HUES6 (cell line): ENCODE measurements at regions not wholly inside any gene's neighbourhood (a gene's known extent, or its start where the extent isn't known, plus 50 kb on each side); places are given as distances from the start of the nearest gene placed in this dataset.
"Not testable (repeated sequence)": the region's sequence is repeated elsewhere in the genome, so short reads cannot be mapped to it uniquely, and the experiment has no call there.

Experiments used
- H3K27ac ChIP-seq: 2 replicates; pipeline ENCODE4 v1.7.0; 2013; ENCODE audit warnings: low read depth, mild to moderate bottlenecking, low read length, inconsistent platforms
- H3K27me3 ChIP-seq: 2 replicates; pipeline ENCODE4 v1.6.1; 2013; ENCODE audit warnings: low read length; ENCODE audit not compliant: control insufficient read depth, insufficient read depth
- H3K36me3 ChIP-seq: 2 replicates; pipeline ENCODE4 v1.6.1; 2013; ENCODE audit warnings: low read length; ENCODE audit not compliant: control insufficient read depth, insufficient read depth
- H3K4me1 ChIP-seq: 2 replicates; pipeline ENCODE4 v1.6.1; 2013; ENCODE audit warnings: low read length; ENCODE audit not compliant: control insufficient read depth, insufficient read depth
- H3K4me3 ChIP-seq: 2 replicates; pipeline ENCODE4 v1.5.1; 2013; ENCODE audit warnings: low read depth, low read length
- H3K9ac ChIP-seq: one replicate; pipeline ENCODE4 v1.6.1; 2013; ENCODE audit warnings: mild to moderate bottlenecking, low read length
- H3K9me3 ChIP-seq: 2 replicates; pipeline ENCODE4 v1.6.1; 2013; ENCODE audit warnings: low read depth, low read length; ENCODE audit not compliant: control insufficient read depth, insufficient read depth

DNA sequence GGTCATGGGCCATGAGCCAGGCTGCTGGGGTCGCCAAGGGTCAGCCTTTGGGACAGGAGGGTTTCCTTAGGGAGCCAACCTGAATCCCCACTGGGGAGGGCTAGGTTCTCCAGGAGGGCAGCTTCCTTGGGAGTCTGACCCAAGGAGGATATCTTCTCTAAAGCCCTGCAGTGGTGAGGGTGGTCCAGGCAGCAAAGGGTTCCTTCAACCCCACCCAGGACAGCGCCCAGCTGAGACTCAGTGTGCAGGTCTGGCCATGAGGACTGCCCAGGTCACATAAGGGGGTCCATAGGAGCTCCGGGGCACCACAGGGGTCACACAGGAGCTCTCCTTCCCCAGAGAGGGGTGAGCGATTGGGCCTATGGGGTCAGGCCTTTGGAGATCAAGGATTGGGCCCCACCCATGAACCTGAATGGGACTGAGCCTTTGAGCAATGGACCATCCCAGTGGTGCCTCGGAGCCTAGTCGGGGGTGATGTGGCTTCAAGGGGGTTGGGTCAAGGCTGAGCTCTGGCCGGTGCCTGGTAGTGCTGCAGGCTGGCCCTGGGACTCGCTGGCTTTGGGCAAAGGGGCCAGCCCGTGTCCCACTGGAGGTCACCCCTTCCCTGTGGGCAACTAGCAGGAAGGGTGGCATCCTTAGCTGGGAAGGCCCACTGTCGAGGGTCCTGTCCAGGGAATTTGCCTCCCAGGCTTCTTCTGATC is 216.5 kb downstream of the SNRPN start:
- no peak overlapping the region for H3K4me3 ChIP-seq
- no peaks in the 10 kb centered on the region for H3K4me1 ChIP-seq
- H3K9ac ChIP-seq = no peak overlapping the region
- H3K27me3 ChIP-seq = no peaks in the 10 kb centered on the region
- H3K36me3 ChIP-seq = no peaks in the 10 kb centered on the region
- no peak overlapping the region for H3K27ac ChIP-seq
- H3K9me3 ChIP-seq = peaks cover 70% of the 10 kb centered on the region

DNA sequence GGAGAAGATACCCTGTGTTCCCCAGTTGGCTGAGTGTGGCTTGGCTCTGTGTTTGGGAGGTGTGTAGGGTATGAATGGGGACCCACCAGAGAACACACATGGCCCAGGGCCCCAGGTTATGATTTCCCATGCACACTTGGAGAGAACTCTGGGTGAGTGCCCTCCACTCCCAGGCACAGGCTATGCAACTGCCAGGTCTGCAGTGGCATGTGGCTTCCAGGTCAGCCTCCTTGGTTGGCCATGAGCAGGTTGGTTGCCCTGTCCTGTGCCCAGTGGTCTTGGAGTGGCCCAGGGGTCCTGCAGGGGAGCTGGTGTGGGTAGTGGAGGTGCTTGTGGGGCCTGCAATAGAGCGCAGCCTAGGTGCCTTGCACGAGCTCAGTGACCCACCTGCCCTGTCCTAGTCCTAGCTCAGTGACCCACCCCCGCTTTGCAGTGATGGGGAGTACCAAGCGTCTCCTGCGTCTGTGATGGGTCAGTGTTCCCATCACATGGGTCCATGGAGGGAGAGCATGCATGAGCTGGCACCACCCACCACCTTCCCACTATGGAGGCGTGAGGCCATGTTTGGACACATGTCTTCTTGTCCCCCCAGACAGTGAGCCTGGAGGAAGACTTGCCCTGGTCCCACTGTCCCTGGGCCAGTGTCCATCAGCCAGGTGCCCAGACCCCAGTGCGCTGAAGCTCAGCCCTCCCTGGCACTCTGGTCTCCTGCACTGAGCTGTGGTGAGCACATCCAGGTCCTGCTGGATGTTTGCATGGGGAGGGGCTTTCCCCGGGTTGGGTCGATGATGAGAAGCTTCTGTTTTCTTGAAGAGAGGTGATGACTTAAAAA is 217.3 kb downstream of the SNRPN start:
- H3K9ac ChIP-seq = no peak overlapping the region
- H3K27me3 ChIP-seq = no peaks in the 10 kb centered on the region
- no peak overlapping the region for H3K4me3 ChIP-seq
- H3K4me1 ChIP-seq = no peaks in the 10 kb centered on the region
- H3K27ac ChIP-seq = no peak overlapping the region
- H3K9me3 ChIP-seq = peaks cover 74% of the 10 kb centered on the region
- no peaks in the 10 kb centered on the region for H3K36me3 ChIP-seq

DNA sequence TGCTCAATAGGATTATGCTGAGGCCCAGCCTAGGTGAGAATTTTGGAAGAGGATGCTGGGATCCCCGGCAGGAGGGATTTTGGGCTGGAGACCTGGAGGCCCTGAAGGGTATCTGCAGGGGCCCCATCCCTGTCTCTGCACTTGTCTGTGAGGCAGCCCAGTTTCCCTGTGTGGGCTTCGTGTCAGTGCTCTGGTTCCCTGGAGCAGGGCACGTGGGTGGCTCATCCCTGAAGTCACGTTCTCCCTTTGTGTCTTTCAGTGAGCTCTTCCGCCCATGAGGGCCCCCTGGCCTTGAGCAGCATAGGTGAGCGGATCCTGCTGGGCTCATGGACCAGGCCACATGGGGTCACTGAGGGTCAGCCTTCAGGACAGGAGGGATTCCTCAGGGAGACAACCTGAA is 217.9 kb downstream of the SNRPN start:
- Histone ChIP-seq H3K27me3 (no peaks in the 10 kb centered on the region), H3K27ac (no peak overlapping the region), H3K36me3 (no peaks in the 10 kb centered on the region), H3K4me3 (no peak overlapping the region), H3K9ac (no peak overlapping the region), H3K9me3 (peaks cover 80% of the 10 kb centered on the region), H3K4me1 (no peaks in the 10 kb centered on the region)

DNA sequence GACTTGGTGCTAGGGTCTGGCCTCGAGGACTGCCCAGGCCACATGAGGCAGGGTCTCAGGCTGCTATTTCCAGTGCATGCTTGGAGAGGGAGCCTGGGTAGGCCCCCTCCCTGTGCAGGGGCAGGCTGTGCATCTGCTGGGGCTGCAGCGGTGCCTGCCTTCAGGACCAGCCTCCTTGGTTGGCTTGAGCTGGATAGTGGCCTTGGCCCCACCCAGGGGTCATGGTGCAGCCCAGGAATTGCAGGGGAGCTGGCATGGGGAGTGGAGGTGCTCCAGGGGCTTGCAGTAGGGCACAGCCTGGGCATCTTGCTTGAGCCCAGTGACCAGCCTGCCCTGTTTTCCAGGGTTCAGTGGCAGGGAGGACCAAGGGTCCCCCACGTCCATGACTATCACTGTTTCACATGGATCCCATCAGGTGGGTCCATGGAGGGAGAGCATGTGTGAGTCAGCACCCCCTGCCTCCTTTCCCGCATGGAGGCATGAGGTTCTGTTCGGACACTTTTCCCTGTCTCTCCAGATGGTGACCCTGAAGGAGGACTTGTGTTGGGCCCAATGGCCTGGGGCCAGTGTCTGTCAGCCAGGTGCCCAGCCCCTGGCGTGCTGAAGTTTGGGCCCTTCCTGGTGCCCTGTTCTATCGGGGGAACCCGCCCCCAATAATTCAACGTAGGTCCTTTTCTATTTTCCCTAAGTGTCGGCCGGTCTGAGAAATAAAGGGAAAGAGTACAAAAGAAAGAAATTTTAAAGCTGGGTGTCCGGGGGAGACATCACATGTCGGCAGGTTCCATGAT is 218.6 kb downstream of the SNRPN start:
- no peak overlapping the region for H3K9ac ChIP-seq
- no peak overlapping the region for H3K27ac ChIP-seq
- H3K4me3 ChIP-seq = no peak overlapping the region
- no peaks in the 10 kb centered on the region for H3K36me3 ChIP-seq
- H3K4me1 ChIP-seq = no peaks in the 10 kb centered on the region
- H3K27me3 ChIP-seq = no peaks in the 10 kb centered on the region
- H3K9me3 ChIP-seq = peaks cover 87% of the 10 kb centered on the region

DNA sequence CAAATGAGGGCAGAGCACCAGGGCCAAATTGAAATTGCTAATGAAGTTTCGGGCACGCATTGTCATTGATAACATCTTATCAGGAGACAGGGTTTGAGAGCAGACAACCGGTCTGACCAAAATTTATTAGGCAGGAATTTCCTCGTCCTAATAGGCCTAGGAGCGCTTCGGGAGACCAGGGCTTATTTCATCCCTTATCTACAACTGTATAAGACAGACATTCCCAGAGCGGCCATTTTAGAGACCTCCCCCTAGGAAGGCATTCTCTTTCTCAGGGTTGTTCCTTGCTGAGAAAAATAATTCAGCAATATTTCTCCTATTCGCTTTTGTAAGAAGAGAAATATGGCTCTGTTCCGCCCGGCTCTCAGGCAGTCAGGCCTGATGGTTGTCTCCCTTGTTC is 219.4 kb downstream of the SNRPN start:
- H3K9me3 ChIP-seq = peaks cover 93% of the 10 kb centered on the region
- H3K9ac ChIP-seq, H3K27me3 ChIP-seq: not testable (repeated sequence)

DNA sequence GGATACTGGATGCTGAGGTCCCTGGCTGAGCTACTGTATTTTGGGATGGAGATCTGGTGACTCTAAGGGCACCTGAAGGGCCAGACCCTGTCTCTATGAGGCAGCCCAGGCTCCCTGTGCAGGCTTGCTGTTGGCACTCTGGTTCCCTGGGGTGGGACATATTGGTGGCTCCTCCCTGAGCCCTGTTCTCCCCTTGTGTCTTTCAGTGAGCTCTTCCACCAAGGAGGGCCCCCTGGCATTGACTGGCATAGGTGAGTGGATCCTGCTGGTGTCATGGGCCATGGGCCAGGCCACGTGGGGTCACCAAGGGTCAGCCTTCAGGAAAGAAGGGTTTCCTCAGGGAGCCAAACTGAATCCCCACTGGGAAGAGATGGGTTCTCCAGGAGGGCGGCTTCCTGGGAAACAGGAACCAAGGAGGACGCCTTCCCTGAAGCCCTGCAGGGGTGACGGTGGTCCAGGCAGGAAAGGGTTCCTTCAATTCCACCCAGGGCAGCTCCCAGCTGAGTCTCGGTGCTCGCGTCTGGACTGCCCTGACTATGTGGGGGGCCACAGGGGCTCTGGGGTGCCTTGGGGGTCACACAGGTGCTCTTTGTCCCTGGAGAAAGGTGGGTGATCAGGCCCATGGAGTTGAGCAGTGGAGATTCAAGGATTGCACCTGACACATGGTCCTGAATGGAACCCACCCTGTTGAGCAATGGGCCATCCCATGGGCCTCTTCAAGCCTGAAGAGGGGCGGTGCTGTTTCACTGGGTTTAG is 220.4 kb downstream of the SNRPN start:
- peaks cover 93% of the 10 kb centered on the region for H3K9me3 ChIP-seq

More for the DNA sequence above, 219.4 kb downstream of the SNRPN start:
- H3K4me1 ChIP-seq, H3K4me3 ChIP-seq, H3K27ac ChIP-seq, H3K36me3 ChIP-seq: not testable (repeated sequence)

DNA sequence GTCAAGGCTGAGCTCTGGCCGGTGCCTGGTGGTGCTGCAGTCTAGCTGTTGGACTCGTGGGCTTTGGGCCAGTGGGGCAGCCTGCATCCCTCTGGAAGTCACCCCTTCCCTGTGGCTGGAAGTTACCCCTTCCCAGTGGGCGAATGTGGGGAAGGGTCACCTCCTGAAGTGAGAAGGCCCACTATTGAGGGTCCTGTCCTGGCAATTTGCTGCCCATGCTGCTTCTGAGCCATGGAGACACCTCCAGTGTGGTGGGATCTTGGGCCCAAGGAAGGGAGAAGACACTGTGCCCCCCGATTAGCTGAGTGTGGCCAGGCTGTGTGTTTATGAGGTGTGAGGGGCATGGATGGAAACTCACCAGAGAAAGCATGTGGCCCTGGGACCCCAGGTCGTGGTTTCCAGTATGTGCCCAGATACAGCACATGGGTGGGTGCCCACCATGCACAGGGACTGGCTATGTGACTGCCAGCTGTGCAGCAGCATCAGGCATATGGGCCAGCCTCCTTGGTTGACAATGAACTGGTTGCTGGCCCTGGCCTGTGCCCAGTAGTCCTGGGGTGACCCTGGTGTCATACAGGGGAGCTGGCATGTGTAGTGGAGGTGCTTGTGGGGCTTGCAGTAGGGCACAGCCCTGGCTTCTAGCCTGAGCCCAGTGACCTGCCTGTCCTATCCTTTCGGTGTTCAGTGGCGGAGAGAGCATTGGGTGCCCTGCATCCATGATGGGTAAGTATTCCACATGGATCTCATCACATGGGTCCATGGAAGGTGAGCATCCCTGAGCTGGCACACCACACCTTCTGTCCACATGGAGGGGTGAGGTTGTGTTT is 221.2 kb downstream of the SNRPN start:
- Histone ChIP-seq H3K27me3 (no peaks in the 10 kb centered on the region), H3K4me3 (no peak overlapping the region), H3K36me3 (no peaks in the 10 kb centered on the region), H3K9ac (no peak overlapping the region), H3K4me1 (no peaks in the 10 kb centered on the region), H3K9me3 (peaks cover 94% of the 10 kb centered on the region), H3K27ac (no peak overlapping the region)

More for the DNA sequence above, 220.4 kb downstream of the SNRPN start:
- Histone ChIP-seq H3K4me3 (no peak overlapping the region), H3K27ac (no peak overlapping the region), H3K36me3 (no peaks in the 10 kb centered on the region), H3K9ac (no peak overlapping the region), H3K4me1 (no peaks in the 10 kb centered on the region), H3K27me3 (no peaks in the 10 kb centered on the region)

DNA sequence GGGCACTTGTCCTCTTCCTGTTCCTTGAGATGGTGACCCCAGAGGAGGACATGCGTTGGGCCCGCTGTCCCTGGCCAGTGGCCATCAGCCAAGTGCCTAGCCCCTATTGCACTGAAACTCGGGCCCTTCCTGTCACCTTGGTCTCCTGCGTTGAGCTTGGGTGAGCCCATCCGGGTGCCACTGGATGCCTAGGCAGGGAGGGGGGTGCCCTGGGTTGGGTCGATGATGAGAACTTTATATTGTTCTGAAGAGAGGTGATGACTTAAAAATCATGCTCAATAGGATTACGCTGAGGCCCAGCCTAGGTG is 221.8 kb downstream of the SNRPN start:
- no peaks in the 10 kb centered on the region for H3K36me3 ChIP-seq
- H3K9ac ChIP-seq = no peak overlapping the region
- no peaks in the 10 kb centered on the region for H3K27me3 ChIP-seq
- no peak overlapping the region for H3K4me3 ChIP-seq
- peaks cover 94% of the 10 kb centered on the region for H3K9me3 ChIP-seq
- H3K27ac ChIP-seq = no peak overlapping the region
- no peaks in the 10 kb centered on the region for H3K4me1 ChIP-seq

DNA sequence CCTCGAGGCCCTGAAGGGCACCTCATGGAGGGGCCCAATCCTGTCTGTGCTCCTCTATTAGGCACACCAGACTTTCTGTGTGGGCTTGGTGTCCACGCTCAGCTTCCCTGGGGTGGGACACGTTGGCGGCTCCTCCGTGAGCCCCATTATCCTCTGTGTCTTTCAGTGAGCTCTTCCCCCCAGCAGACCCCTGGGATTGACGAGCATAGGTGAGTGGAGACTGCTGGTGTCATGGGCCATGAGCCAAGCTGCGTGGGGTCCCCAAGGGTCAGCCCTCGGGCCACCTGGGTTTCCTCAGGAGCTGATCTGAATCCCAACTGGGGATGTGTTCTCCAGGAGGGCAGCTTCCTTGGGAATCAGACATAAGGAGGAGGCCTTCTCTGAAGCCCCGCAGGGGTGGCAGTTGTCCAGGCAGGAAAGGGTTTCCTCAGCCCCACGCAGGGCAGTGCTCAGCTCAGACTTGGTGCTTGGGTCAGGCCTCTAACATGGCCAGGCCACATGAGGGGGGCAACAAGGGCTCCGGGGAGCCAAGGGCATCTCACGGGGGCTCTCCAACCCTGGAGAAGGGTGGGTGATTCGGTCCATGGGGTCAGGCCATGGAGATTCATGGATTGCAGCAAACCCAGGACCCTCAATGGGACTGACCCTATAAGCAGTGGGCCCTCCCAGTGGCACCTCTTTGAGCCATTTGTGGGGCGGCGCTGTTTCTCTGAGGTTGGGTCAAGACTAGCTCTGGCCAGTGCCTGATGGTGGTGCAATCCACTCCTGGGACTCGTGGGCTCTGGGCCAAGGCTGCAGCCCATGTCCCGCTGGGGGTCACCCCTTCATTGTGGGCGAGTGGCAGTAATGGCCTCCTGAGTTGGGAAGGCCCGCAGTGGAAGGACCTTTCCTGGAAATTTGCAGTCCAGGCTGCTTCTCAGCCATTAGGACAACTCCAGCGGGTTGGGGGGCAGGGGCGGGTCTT is 222.5 kb downstream of the SNRPN start:
- Histone ChIP-seq H3K9ac (no peak overlapping the region), H3K36me3 (no peaks in the 10 kb centered on the region), H3K9me3 (peaks cover 93% of the 10 kb centered on the region), H3K4me3 (no peak overlapping the region), H3K4me1 (no peaks in the 10 kb centered on the region), H3K27me3 (no peaks in the 10 kb centered on the region), H3K27ac (no peak overlapping the region)
